ENCODE measurements at regions not wholly inside any gene's neighbourhood (a gene's known extent, or its start where the extent isn't known, plus 50 kb on each side); places are given as distances from the start of the nearest gene placed in this dataset.
"Not testable (repeated sequence)": the region's sequence is repeated elsewhere in the genome, so short reads cannot be mapped to it uniquely, and the experiment has no call there.

- H3K27ac Mint-ChIP-seq; H3K36me3 Mint-ChIP-seq (ENCODE audit: low read depth); H3K4me1 Mint-ChIP-seq; H3K27me3 Mint-ChIP-seq (ENCODE audit: low read depth); H3K4me3 Mint-ChIP-seq: not testable (repeated sequence)
- peaks cover 20% of the 10 kb centered on the region for H3K9me3 Mint-ChIP-seq
Observed at GRCh38 chr7:57740126-57740525, 290.1 kb downstream of the ZNF716 start.

DNA sequence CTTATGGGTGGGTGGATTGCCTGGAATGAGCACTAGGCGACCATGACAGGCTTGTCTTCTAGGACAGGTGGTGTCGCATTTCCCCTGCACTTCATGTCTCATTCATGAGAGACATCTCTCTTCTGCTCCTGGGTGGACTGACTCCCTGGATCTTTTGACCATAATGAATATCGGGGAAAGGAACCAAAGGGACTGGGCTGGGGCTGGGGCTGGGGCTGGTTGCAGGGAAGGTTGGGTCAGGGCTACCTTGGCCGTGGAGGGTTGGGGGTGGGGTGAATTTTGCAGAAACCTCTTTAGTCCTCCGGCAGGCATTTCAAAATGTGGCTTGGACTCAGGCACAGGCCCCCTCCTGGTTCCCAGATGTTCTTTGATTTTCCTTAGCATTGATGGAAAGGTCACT lies 319.2 kb downstream of the ZNF716 start:
- no peak overlapping the region for H3K27ac Mint-ChIP-seq
- H3K36me3 Mint-ChIP-seq (ENCODE audit: low read depth): peaks cover 15% of the 10 kb centered on the region
- no peaks in the 10 kb centered on the region for H3K27me3 Mint-ChIP-seq (ENCODE audit: low read depth)
- TF ChIP-seq CTCF (IDR thresholded peaks at IDR 0.05; ENCODE audit: unreplicated experiment in 3 of 3): no peak
- H3K9me3 Mint-ChIP-seq: peaks cover 33% of the 10 kb centered on the region
- no peaks in the 10 kb centered on the region for H3K4me1 Mint-ChIP-seq
- no peak overlapping the region for H3K4me3 Mint-ChIP-seq

DNA sequence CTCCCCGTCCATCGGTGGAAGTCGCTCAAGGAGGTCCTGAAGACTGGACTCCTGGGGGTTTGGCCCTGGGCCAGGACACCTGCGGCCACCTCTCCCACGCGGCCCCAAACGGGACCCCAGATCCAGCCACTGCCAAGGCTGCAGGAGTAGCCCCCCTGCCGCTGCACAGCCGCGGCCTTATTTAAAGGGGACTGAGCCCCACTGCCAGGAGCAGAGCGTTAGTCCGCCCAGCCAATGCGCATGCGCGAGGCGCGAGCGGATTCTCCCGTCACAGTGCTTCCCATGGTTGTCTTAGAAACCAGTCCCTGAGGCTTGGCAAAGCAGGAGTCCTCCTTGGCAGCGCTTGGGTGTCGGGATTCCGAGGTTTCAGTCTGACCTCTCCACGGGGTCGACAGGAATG lies 320.0 kb downstream of the ZNF716 start:
- no peak for TF ChIP-seq CTCF (IDR thresholded peaks at IDR 0.05; ENCODE audit: unreplicated experiment in 3 of 3)
- Mint-ChIP-seq H3K4me3 (no peak overlapping the region), H3K36me3 (ENCODE audit: low read depth) (peaks cover 15% of the 10 kb centered on the region), H3K27ac (no peak overlapping the region), H3K9me3 (peaks cover 36% of the 10 kb centered on the region), H3K4me1 (no peaks in the 10 kb centered on the region), H3K27me3 (ENCODE audit: low read depth) (no peaks in the 10 kb centered on the region)

DNA sequence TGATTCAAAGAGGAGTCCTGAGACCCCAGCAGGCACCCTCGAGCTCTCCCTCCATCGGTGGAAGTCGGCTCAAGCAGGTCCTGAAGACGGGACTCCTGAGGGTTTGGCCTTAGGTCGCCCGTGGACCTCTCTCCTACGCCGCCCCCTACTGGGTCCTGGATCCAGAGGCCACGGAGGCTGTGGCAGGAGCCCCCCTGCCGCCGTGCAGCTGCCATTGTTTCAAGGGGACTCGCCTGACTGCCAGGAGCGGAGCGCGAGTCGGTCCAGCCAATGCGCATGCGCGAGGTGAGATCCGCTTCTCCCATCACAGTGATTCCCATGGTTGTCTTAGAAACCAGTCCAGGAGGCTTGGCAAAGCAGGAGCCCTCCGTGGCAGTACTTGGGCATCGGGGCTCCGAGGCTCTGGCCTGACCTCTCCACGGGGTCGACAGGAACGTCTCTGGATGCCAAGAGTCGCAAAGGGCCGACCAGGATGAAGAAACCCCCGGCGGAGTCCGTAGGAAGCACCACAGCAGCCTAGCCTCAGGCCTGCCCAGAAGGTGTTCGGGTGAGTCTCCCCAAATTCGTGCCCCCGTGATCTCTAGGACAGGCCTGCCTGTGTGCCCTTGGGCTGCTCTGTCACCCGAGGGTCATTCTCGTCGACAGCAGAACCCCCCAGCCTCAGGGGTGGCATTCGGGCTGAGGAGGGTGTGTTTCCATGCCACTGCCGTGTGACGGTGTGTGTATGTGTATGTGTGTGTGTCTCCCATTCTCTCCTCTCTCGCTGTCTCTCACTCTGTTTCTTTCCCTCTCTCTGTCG lies 322.3 kb downstream of the ZNF716 start:
- Mint-ChIP-seq H3K4me1 (no peaks in the 10 kb centered on the region), H3K4me3 (no peak overlapping the region), H3K36me3 (ENCODE audit: low read depth) (peaks cover 18% of the 10 kb centered on the region), H3K27ac (no peak overlapping the region), H3K27me3 (ENCODE audit: low read depth) (no peaks in the 10 kb centered on the region), H3K9me3 (peaks cover 54% of the 10 kb centered on the region)
- TF ChIP-seq CTCF (IDR thresholded peaks at IDR 0.05; ENCODE audit: unreplicated experiment in 3 of 3): no peak

DNA sequence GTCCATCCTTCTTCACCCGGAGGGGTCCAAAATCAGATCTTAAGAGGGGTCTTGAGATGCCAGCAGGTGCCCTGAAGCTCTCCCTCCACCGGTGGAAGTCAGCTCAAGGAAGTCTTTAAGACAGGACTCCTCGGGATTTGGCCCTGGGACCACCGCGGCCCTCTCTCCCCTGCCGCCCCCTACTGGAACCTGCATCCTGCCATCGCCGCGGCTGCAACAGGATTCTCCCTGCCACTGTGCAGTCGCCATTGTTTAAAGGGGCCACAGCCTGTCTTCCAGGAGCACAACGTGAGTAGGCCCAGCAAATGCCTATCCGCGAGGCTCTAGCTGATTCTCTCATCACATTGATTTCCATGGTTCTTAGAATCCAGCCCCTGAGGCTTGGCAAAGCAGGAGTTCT lies 324.3 kb downstream of the ZNF716 start:
- H3K27me3 Mint-ChIP-seq (ENCODE audit: low read depth): no peaks in the 10 kb centered on the region
- TF ChIP-seq CTCF (IDR thresholded peaks at IDR 0.05; ENCODE audit: unreplicated experiment in 3 of 3): no peak
- H3K36me3 Mint-ChIP-seq (ENCODE audit: low read depth): peaks cover 22% of the 10 kb centered on the region
- H3K4me3 Mint-ChIP-seq: no peak overlapping the region
- peaks cover 56% of the 10 kb centered on the region for H3K9me3 Mint-ChIP-seq
- no peaks in the 10 kb centered on the region for H3K4me1 Mint-ChIP-seq
- no peak overlapping the region for H3K27ac Mint-ChIP-seq

GRCh38 chr7:57775396-57776088 lies 325.6 kb downstream of the ZNF716 start:
- Mint-ChIP-seq H3K36me3 (ENCODE audit: low read depth) (peaks cover 19% of the 10 kb centered on the region), H3K27ac (no peak overlapping the region), H3K4me1 (no peaks in the 10 kb centered on the region), H3K4me3 (no peak overlapping the region), H3K27me3 (ENCODE audit: low read depth) (no peaks in the 10 kb centered on the region), H3K9me3 (peaks cover 59% of the 10 kb centered on the region)
- TF ChIP-seq CTCF (IDR thresholded peaks at IDR 0.05; ENCODE audit: unreplicated experiment in 3 of 3): no peak

DNA sequence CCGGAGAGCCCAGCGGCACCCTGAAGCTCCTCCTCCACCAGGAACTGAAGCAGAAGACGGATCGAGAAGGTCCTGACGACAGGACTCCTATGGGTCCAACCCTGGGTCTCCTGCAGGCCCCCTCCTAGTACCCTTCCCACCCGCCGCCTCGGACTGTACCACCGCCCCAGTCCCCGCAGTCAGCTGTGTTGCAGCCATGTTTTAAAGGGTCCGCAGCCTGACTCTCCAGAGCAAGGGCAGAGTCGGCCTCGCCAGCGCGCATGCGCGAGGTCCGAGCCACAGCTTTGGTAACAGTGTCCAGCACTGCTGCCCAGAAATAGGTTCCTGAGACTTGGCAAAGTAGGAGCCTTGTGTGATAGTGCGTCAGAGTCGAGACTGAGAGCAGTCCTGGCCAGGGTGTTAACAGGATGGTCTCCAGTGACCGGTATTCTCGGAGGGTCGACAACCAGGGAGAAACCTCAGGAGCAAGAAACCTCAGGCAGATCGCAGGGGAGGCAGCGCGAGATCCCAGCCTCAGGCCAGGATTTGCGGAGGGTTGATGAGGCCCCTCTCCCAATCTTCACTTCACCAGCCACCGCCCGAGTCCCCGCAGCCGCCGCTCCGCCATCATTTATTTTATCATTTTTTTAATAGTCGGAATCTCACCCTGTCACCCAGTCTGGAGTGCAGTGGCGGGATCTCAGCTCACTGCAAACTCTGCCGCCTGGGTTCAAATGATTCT lies 326.3 kb downstream of the ZNF716 start:
- not testable (repeated sequence) for H3K27ac Mint-ChIP-seq; H3K4me3 Mint-ChIP-seq; H3K27me3 Mint-ChIP-seq (ENCODE audit: low read depth); H3K4me1 Mint-ChIP-seq
- Mint-ChIP-seq H3K36me3 (ENCODE audit: low read depth) (peaks cover 15% of the 10 kb centered on the region), H3K9me3 (peaks cover 54% of the 10 kb centered on the region)
